ENCODE measurements at regions not wholly inside any gene's neighbourhood (a gene's known extent, or its start where the extent isn't known, plus 50 kb on each side); places are given as distances from the start of the nearest gene placed in this dataset.

DNA sequence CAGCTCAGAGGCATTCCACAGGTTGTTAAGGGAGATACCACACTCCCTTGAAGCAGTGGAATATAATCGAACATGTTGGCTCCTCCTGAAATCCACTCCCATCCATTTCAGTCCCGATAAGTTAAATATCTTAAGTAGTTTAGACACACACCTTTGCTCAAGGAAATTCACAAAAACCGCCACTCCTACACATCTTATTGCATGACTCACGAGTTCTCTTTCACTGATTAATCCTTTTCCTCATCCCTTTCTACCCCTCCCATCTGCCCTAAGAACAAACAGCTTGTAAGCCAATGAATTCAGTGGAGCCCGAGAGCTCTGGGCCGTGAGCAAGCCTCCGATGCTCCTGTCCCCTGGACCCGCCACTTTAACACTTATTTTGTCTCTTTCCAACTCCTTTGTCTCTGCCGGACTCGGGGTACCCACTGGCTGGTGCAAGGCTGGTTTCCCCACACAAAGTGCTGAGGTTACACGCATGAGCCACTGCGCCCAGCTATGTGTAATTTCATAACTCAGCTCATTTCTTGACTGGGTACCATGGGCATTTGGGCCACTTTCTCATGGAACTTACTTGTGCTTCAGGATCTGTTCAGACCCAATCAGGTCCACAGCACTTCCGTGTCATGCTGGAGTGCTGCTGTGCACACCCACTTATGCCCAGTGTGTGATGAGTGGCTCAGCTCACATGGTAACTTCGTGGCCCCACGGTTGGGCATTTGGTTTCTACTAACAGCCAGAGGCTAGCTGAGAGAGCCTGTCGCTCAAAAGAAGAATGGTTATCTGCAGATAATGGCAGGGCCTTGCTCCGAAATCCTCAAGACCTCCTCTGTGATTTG is 171.8 kb upstream of the ALG10B start:
- TF ChIP-seq, protein P1, sequence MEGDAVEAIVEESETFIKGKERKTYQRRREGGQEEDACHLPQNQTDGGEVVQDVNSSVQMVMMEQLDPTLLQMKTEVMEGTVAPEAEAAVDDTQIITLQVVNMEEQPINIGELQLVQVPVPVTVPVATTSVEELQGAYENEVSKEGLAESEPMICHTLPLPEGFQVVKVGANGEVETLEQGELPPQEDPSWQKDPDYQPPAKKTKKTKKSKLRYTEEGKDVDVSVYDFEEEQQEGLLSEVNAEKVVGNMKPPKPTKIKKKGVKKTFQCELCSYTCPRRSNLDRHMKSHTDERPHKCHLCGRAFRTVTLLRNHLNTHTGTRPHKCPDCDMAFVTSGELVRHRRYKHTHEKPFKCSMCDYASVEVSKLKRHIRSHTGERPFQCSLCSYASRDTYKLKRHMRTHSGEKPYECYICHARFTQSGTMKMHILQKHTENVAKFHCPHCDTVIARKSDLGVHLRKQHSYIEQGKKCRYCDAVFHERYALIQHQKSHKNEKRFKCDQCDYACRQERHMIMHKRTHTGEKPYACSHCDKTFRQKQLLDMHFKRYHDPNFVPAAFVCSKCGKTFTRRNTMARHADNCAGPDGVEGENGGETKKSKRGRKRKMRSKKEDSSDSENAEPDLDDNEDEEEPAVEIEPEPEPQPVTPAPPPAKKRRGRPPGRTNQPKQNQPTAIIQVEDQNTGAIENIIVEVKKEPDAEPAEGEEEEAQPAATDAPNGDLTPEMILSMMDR (IDR thresholded peaks at IDR 0.05; ENCODE audit: poor library complexity): no peak
- TF ChIP-seq EZH2phosphoT487 (IDR thresholded peaks at IDR 0.05; ENCODE audit: low read depth, severe bottlenecking, unreplicated experiment): no peak
- no peak for TF ChIP-seq EZH2 (IDR thresholded peaks at IDR 0.05; ENCODE audit: borderline replicate concordance)
